H1 (cell line): ENCODE measurements at regions not wholly inside any gene's neighbourhood (a gene's known extent, or its start where the extent isn't known, plus 50 kb on each side); places are given as distances from the start of the nearest gene placed in this dataset.

ENCODE experiments used
- CTCF ChIA-PET: fragments of 300-600 bp; sonication (Branson Sonifier 250); formaldehyde crosslinking; loops from one replicate; lab custom pipeline; 2021; ENCODE audit not compliant: partially characterized antibody; lab: Charles Lee
- POLR2A ChIA-PET: fragments of 300-600 bp; sonication (Branson Sonifier 250); formaldehyde crosslinking; loops from one replicate; lab custom pipeline; 2021; ENCODE audit warnings: inconsistent platforms; ENCODE audit not compliant: partially characterized antibody; lab: Charles Lee
- DNase-seq, 2 experiments: peaks; one replicate each; pipeline versions ENCODE4 v3.0.0 to v3.0.0-alpha.2; 2010 to 2022; ENCODE audit warnings: low spot score in 2 of 2, low read depth in 1 of 2, mixed read lengths in 1 of 2
- FAIRE-seq: peaks from 2 replicates; lab custom pipeline; 2011; peaks lifted over from hg19 to GRCh38; lab: Jason Lieb, UNC
- H2AFZ ChIP-seq: 2 replicates; pipeline ENCODE4 v1.8.1; 2012; ENCODE audit warnings: low read length, inconsistent platforms
- H2AK5ac ChIP-seq: 2 replicates; pipeline ENCODE4 v1.6.1; 2013; ENCODE audit warnings: low read depth, low read length
- H2BK120ac ChIP-seq: replicated peaks from 2 replicates; pipeline ENCODE3; 2013; ENCODE audit warnings: low read depth, low read length, inconsistent platforms
- H2BK12ac ChIP-seq: 2 replicates; pipeline ENCODE4 v1.6.1; 2013; ENCODE audit warnings: low read depth, low read length
- H2BK15ac ChIP-seq: 2 replicates; pipeline ENCODE4 v1.6.1; 2013; ENCODE audit warnings: low read length
- H2BK20ac ChIP-seq: 2 replicates; pipeline ENCODE4 v1.6.1; 2013; ENCODE audit warnings: low read length
- H2BK5ac ChIP-seq: 2 replicates; pipeline ENCODE4 v1.6.1; 2013; ENCODE audit warnings: low read depth, low read length
- H3K14ac ChIP-seq: 2 replicates; pipeline ENCODE4 v1.6.1; 2013; ENCODE audit warnings: inconsistent platforms; ENCODE audit not compliant: insufficient read length
- H3K18ac ChIP-seq: 2 replicates; pipeline ENCODE4 v1.6.1; 2013; ENCODE audit warnings: low read length; ENCODE audit errors: extremely low read depth
- H3K23ac ChIP-seq: 2 replicates; pipeline ENCODE4 v1.6.1; 2013; ENCODE audit warnings: inconsistent platforms; ENCODE audit not compliant: insufficient read length
- H3K23me2 ChIP-seq: 2 replicates; pipeline ENCODE4 v1.6.1; 2013; ENCODE audit warnings: low read depth, low read length
- H3K27ac ChIP-seq: 2 replicates; pipeline ENCODE4 v1.6.1; 2011; ENCODE audit warnings: low read depth, low read length, inconsistent platforms
- H3K27me3 ChIP-seq, 4 experiments: replicated peaks in 1 of 4; 1 replicate in 1 of 4; 2 replicates in 3 of 4; pipeline versions ENCODE4 v1.6.1 to v1.8.1; 2011 to 2013; ENCODE audit warnings: low read length in 3 of 4, mild to moderate bottlenecking in 3 of 4, inconsistent platforms in 2 of 4, mixed read lengths in 2 of 4, moderate library complexity in 1 of 4; ENCODE audit not compliant: control insufficient read depth in 3 of 4, insufficient read depth in 3 of 4; ENCODE audit errors: extremely low read depth in 1 of 4
- H3K36me3 ChIP-seq, 4 experiments: 2 replicates each; pipeline versions ENCODE4 v1.6.1 to v1.8.1; 2011 to 2013; ENCODE audit warnings: mild to moderate bottlenecking in 4 of 4, low read length in 3 of 4, moderate library complexity in 2 of 4, control low read depth in 1 of 4, inconsistent platforms in 1 of 4; ENCODE audit not compliant: insufficient read depth in 4 of 4, control insufficient read depth in 2 of 4
- H3K4ac ChIP-seq: replicated peaks from 2 replicates; pipeline ENCODE3; 2013; ENCODE audit warnings: low read length, low read depth, mixed read lengths, inconsistent platforms; ENCODE audit not compliant: insufficient read length
- H3K4me1 ChIP-seq, 4 experiments: replicated peaks in 1 of 4; 1 replicate in 1 of 4; 2 replicates in 3 of 4; pipeline versions ENCODE4 v1.6.1 to v1.8.1; 2011 to 2013; ENCODE audit warnings: low read length in 3 of 4, inconsistent platforms in 2 of 4, mixed read lengths in 1 of 4; ENCODE audit not compliant: insufficient read depth in 4 of 4, control insufficient read depth in 3 of 4
- H3K4me2 ChIP-seq, 2 experiments: 2 replicates each; pipeline versions ENCODE4 v1.6.1 to v1.8.1; 2011 to 2013; ENCODE audit warnings: low read depth in 2 of 2, low read length in 2 of 2, control low read depth in 1 of 2, inconsistent platforms in 1 of 2, mild to moderate bottlenecking in 1 of 2; ENCODE audit not compliant: insufficient read depth in 1 of 2
- H3K4me3 ChIP-seq, 4 experiments: fragments of 200-600, 300-600 bp in 1 of 4; sonication (generic), shearing (Covaris generic), sonication (Bioruptor Twin) in 1 of 4; 2 replicates each; pipeline versions ENCODE4 v1.5.1 to v1.8.1; 2011 to 2016; ENCODE audit warnings: low read length in 4 of 4, low read depth in 3 of 4, control low read depth in 2 of 4, inconsistent platforms in 2 of 4, mild to moderate bottlenecking in 2 of 4, mixed read lengths in 1 of 4, moderate library complexity in 1 of 4; ENCODE audit not compliant: insufficient read depth in 2 of 4; ENCODE audit errors: extremely low read depth in 1 of 4
- H3K56ac ChIP-seq: replicated peaks from 2 replicates; pipeline ENCODE3; 2013; ENCODE audit warnings: low read depth, mild to moderate bottlenecking, mixed read lengths, low read length, inconsistent platforms; ENCODE audit not compliant: insufficient read length
- H3K79me1 ChIP-seq: 2 replicates; pipeline ENCODE4 v1.6.1; 2013; ENCODE audit warnings: low read depth, low read length, control low read depth
- H3K79me2 ChIP-seq, 2 experiments: 2 replicates each; pipeline versions ENCODE4 v1.6.1 to v1.8.1; 2012 to 2013; ENCODE audit warnings: low read length in 2 of 2, mild to moderate bottlenecking in 2 of 2, inconsistent platforms in 1 of 2; ENCODE audit not compliant: insufficient read depth in 2 of 2, control insufficient read depth in 1 of 2
- H3K9ac ChIP-seq, 4 experiments: replicated peaks in 1 of 4; 1 replicate in 1 of 4; 2 replicates in 3 of 4; pipeline versions ENCODE4 v1.6.1 to v1.8.1; 2011 to 2013; ENCODE audit warnings: low read depth in 3 of 4, low read length in 3 of 4, control low read depth in 2 of 4, mild to moderate bottlenecking in 2 of 4, moderate library complexity in 2 of 4, inconsistent platforms in 1 of 4; ENCODE audit errors: extremely low read depth in 1 of 4
- H3K9me3 ChIP-seq, 2 experiments: 2 replicates each; pipeline versions ENCODE4 v1.6.1 to v1.8.1; 2012 to 2013; ENCODE audit warnings: mild to moderate bottlenecking in 2 of 2, moderate library complexity in 2 of 2, control low read depth in 1 of 2, inconsistent platforms in 1 of 2, low read depth in 1 of 2, low read length in 1 of 2, mixed read lengths in 1 of 2; ENCODE audit not compliant: insufficient read depth in 2 of 2
- H4K20me1 ChIP-seq, 2 experiments: replicated peaks in 1 of 2; 2 replicates each; pipeline versions ENCODE3 to v1.8.1; 2011 to 2013; ENCODE audit warnings: inconsistent platforms in 2 of 2, low read length in 2 of 2, mild to moderate bottlenecking in 1 of 2; ENCODE audit not compliant: insufficient read depth in 2 of 2, control insufficient read depth in 1 of 2
- H4K5ac ChIP-seq: 2 replicates; pipeline ENCODE4 v1.6.1; 2013; ENCODE audit warnings: low read length, low read depth, mixed read lengths, inconsistent platforms; ENCODE audit not compliant: insufficient read length
- H4K8ac ChIP-seq: 2 replicates; pipeline ENCODE4 v1.8.0; 2013; ENCODE audit warnings: mild to moderate bottlenecking, moderate library complexity, low read length, inconsistent platforms; ENCODE audit not compliant: insufficient read depth; ENCODE audit errors: extremely low read depth
- H4K91ac ChIP-seq: replicated peaks from 2 replicates; pipeline ENCODE3; 2013; ENCODE audit warnings: low read length, mixed read lengths, inconsistent platforms; ENCODE audit not compliant: insufficient read length
- CBX8 ChIP-seq: fragments of 300-800, 300-1000 bp; sonication (generic); IDR thresholded peaks from 2 replicates; pipeline ENCODE4 v1.7.1; 2016; ENCODE audit warnings: low read depth, low read length, borderline replicate concordance
- CHD2 ChIP-seq: IDR thresholded peaks from 2 replicates; pipeline ENCODE4 v1.6.1; 2012; ENCODE audit warnings: low read length, improper control_type of control experiment
- CREB1 ChIP-seq: IDR thresholded peaks from 2 replicates; pipeline ENCODE4 v1.6.1; 2012; ENCODE audit warnings: inconsistent platforms
- EGR1 ChIP-seq: IDR thresholded peaks from 2 replicates; pipeline ENCODE4 v1.6.1; 2011; ENCODE audit warnings: low read depth, low read length, borderline replicate concordance
- KDM1A ChIP-seq: fragments of 200-600, 300-600 bp; sonication (generic); IDR thresholded peaks from 2 replicates; pipeline ENCODE4 v1.7.1; 2016; ENCODE audit warnings: mild to moderate bottlenecking, low read length, borderline replicate concordance
- RNF2 ChIP-seq: fragments of 200-900, 300-1000 bp; sonication (generic); IDR thresholded peaks from 2 replicates; pipeline ENCODE4 v1.7.1; 2016; ENCODE audit warnings: borderline replicate concordance, low read depth, mild to moderate bottlenecking, antibody characterized with exemption, low read length; ENCODE audit not compliant: poor library complexity, severe bottlenecking; ENCODE audit errors: missing control alignments
- SIN3A ChIP-seq, 2 experiments: IDR thresholded peaks in 1 of 2; conservative IDR thresholded peaks in 1 of 2; 2 replicates each; pipeline ENCODE4 v1.6.1; 2011 to 2012; ENCODE audit warnings: low read length in 2 of 2, improper control_type of control experiment in 1 of 2, low read depth in 1 of 2, mild to moderate bottlenecking in 1 of 2
- SP1 ChIP-seq: IDR thresholded peaks from 2 replicates; pipeline ENCODE4 v1.6.1; 2011; ENCODE audit warnings: low read depth, low read length
- SP4 ChIP-seq: IDR thresholded peaks from 2 replicates; pipeline ENCODE4 v1.6.1; 2012; ENCODE audit warnings: low read length, inconsistent platforms
- TAF1 ChIP-seq: IDR thresholded peaks from 2 replicates; pipeline ENCODE4 v1.6.1; 2011; ENCODE audit warnings: mild to moderate bottlenecking, low read depth, low read length
- TAF7 ChIP-seq: optimal IDR thresholded peaks from 2 replicates; pipeline ENCODE3; 2011; ENCODE audit warnings: low read depth, mild to moderate bottlenecking, inconsistent platforms, low read length, moderate library complexity, borderline replicate concordance
- TEAD4 ChIP-seq: IDR thresholded peaks from 2 replicates; pipeline ENCODE4 v1.6.1; 2012; ENCODE audit warnings: low read depth, low read length, inconsistent platforms, mixed read lengths

DNA sequence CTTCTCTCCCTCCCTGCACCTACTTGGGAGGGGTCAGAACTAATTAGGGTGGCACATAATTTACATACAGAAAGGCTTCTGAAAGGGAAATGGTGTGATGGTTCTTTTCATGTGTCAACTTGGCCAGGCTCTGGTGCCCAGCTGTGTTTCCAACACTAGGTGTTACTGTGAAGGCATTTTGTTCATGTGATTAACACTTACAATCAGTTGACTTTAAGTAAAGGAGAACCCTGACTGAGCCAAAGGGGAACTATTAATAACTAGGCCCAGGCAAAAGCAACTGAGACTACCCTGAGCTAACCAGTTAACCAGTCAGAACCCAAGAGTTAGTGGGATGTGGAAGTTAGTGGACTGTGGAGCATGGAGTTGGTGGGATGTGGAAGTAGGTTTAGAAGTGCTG is 114.9 kb downstream of the SEC16B start:
- DNase-seq (no peak), FAIRE-seq (no peak)
- no peaks in the 10 kb centered on the region for H3K79me2 ChIP-seq
- H3K36me3 ChIP-seq, result no peaks in the 10 kb centered on the region
- H3K79me1 ChIP-seq, result no peaks in the 10 kb centered on the region
- no peaks in the 10 kb centered on the region; the same call in 1 of the 2 replicates for H3K23me2 ChIP-seq
- H4K91ac ChIP-seq, result no peak overlapping the region
- ChIA-PET POLR2A (no interaction called here), CTCF (no interaction called here)
- H3K4me1 ChIP-seq, result no peaks in the 10 kb centered on the region
- no peak overlapping the region for H3K4me2 ChIP-seq
- no peaks in the 10 kb centered on the region for H4K20me1 ChIP-seq
- no peak overlapping the region for H2BK5ac ChIP-seq
- no peak overlapping the region for H3K4ac ChIP-seq
- H2BK120ac ChIP-seq, result no peak overlapping the region
- no peak overlapping the region for H2BK20ac ChIP-seq
- no peak for TF ChIP-seq EGR1
- TF ChIP-seq TAF7, result no peak
- no peak for TF ChIP-seq CREB1
- no peak for TF ChIP-seq TAF1
- TF ChIP-seq KDM1A, result no peak
- no peak for TF ChIP-seq RNF2
- no peak for TF ChIP-seq SP4
- no peak for TF ChIP-seq SIN3A (conservative IDR thresholded peaks at IDR 0.05 in 1 of 2, IDR thresholded peaks at IDR 0.05 in 1 of 2; ENCODE audit: low read depth in 1 of 2, low read length in 2 of 2)
- TF ChIP-seq CHD2, result no peak
- TF ChIP-seq SP1, result no peak
- TF ChIP-seq CBX8, result no peak
- no peak for TF ChIP-seq TEAD4
- H4K8ac ChIP-seq, result no peak overlapping the region
- H3K23ac ChIP-seq, result no peak overlapping the region
- no peak overlapping the region for H4K5ac ChIP-seq
- H3K27me3 ChIP-seq, result no peaks in the 10 kb centered on the region
- H2AFZ ChIP-seq, result no peak overlapping the region
- no peak overlapping the region for H2AK5ac ChIP-seq
- H3K56ac ChIP-seq, result no peak overlapping the region
- 0 out of 4 replicates have a peak, but pooled peaks cover 0 to 3% of the 10 kb centered on the region in 2 experiments for H3K9me3 ChIP-seq
- no peak overlapping the region for H2BK15ac ChIP-seq
- no peak overlapping the region for H3K18ac ChIP-seq
- H3K27ac ChIP-seq, result no peak overlapping the region
- H3K9ac ChIP-seq, result no peak overlapping the region
- no peak overlapping the region for H2BK12ac ChIP-seq
- H3K14ac ChIP-seq, result no peak overlapping the region
- H3K4me3 ChIP-seq, result no peak overlapping the region
